GM19397 (cell line): ENCODE measurements at regions not wholly inside any gene's neighbourhood (a gene's known extent, or its start where the extent isn't known, plus 50 kb on each side); places are given as distances from the start of the nearest gene placed in this dataset.
"Not testable (repeated sequence)": the region's sequence is repeated elsewhere in the genome, so short reads cannot be mapped to it uniquely, and the experiment has no call there.

Experiments
- ATAC-seq: cut with Tn5 transposase; IDR thresholded peaks from one replicate; pipeline ENCODE4 v1.9.1; 2021; ENCODE audit warnings: mild to moderate bottlenecking, moderate library complexity; ENCODE audit not compliant: unreplicated experiment

DNA sequence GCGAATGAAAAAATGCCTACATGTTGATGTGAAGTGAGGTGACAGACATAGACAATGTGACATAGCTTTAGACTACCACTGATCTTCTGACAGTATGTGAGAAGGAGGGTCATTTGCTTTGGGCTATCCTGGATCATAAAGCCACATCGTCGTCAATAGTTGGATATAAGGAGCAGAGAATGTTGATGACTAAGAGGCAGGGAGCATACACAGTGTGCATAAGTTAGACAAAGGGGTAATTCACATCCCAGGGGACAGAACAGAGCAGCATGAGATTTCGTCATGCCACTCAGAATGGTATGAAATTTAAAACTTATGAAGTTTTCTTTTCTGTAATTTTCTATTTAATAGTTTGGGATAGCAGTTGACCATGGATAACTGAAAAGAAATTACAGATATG is 403.2 kb downstream of the DSC3 start:
- no peak for ATAC-seq

- ATAC-seq: no peak
Observed at GRCh38 chr18:30634249-30634648, 408.3 kb downstream of the DSC3 start.

DNA sequence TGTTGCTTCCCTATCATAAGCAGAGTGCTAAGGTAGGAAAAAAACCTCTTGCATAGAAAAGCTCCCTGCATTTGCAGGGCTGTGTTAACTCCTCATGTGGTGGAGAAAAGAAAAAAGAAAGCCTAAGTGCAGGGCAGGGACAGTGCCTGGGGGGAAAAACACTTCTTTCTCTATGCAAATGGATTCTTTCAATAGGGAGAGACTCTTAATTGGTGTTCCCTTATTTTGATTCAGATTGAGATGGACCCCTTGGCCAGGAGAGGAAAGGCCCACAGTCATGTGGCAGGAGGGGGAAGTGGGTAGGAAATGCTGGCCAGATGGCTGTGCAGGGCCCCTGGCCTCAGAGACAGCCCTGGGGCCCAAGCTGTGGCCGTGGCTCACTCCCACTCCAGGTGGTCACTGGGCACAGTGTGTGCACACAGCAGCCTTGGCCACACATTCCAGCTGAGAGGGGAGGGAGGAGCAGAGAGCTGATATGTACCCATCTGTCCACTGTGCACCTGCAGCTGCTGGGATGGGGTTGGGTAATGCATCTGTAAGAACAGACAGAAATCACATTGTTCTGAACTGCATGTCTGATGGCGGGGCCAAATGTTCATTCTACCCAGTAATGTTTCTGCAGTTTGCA is 410.4 kb downstream of the DSC3 start:
- no peak for ATAC-seq

DNA sequence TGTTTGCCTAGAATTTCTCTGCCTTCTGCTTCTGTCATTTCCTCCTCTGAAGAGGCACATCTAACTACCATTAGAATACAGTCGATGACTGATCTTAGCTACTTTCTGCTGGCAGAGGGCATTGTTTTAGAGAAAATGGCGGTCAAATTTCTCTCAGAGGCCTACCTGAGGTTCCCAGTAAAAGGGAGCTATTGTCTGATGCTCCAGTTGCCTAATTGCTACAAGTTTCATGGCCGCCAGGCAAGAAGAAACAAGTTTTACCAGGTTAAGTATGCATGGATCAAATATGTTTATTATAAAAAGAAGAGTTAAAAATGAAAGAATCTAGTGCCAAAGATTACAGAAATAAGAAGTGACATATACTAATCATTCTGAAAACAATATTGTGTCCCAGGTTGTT is 416.6 kb downstream of the DSC3 start:
- no peak for ATAC-seq

DNA sequence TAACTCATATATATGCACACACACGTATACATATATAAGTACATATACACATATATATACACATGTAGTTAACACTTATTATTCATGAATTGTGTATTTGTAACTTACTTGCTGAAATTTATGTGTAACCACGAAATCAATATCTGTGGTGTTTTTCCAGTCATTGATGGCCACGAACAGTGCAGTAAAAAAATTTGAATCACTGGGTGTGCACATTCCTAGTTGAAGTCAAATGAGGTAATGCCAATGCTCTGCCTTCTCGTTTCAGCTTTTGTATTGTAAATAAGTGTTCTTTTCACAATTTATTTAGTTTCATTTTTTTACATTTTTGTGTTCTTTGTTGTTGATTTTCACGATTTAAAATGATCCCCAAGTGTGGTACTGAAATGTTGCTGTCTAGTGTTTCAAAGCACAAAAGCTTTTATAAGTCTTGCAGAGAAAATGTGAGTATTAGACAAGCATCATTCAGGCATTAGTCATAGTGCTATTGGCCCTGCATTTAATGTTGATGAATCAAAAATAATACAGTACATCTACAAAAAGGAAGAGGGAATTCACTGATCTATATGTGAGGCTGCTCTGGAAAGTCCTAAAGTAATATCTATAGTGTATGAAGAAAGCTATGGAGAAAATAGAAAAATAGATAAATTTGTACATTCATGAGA is 419.0 kb downstream of the DSC3 start:
- ATAC-seq: no peak

GRCh38 chr18:30622635-30623034 is 419.9 kb downstream of the DSC3 start:
- no peak for ATAC-seq

DNA sequence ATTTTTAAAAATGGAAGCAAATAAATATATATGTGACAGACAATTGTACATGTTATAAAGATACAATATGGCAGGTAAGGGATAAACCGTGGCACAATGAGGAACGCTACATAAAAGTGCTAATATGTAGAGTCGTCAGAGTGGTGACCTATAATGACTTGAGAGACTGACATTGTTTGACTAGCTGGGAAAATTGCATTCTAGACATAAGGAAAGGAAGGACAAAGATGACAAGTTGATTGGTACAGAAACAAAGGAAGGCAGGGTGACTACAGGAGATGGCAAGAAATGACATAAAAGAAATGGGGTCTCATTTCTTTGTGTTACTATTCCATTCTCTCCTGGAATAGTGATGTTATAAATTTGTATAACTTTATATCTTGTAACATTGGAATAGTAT is 420.4 kb downstream of the DSC3 start:
- ATAC-seq: no peak

DNA sequence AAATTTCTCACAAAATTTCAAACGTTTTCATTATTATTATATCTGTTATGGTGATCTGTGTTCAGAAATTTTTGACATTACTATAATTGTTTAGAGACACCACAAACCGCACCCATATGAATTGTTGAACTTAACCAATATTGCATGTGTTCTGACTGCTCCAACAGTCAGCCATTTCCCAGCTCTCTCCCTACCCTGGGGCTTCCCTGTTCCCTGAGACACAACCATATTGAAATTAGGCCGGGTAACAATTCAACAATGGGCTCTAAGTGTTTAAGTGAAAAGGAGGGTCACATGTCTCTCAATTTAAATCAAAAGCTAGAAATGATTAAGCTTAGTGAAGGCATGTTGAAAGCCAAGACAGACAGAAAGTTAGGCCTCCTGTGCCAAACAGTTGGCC is 424.0 kb downstream of the DSC3 start:
- ATAC-seq: no peak

DNA sequence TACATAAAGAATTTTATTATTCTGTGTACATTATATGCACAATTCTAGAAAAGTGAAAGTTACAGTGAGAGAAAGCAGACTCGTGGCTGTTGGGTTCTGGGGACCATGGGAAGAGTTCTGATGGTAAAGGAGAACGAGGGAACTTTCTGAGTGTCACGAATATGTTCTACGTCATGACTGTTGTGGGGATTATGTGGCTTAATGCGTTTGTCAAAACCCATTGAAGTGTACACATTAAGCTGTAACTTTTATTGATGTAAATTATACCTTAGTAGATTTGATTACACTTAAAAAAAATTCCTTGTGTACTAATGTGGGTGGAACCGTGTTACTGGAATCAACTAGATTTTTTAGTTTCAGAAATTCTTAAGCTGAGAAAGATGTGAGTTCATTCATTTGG is 426.1 kb downstream of the DSC3 start:
- ATAC-seq: no peak

DNA sequence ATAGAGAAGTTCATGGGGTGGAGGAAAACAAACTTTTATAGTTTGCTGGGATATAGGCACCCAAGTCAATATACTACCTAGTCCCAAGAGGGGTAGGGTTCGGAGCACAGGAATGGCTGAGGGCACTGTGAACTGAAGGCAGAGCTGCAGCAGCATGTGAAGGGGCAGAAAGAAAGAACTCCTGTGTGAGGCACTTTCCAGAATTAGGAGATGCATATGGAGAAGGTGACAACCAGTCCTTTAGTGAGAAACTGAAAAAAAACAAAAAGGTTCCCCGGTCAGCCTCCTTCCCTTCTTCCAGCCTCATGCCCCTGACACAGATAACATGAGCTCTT is 429.1 kb downstream of the DSC3 start:
- ATAC-seq: no peak

DNA sequence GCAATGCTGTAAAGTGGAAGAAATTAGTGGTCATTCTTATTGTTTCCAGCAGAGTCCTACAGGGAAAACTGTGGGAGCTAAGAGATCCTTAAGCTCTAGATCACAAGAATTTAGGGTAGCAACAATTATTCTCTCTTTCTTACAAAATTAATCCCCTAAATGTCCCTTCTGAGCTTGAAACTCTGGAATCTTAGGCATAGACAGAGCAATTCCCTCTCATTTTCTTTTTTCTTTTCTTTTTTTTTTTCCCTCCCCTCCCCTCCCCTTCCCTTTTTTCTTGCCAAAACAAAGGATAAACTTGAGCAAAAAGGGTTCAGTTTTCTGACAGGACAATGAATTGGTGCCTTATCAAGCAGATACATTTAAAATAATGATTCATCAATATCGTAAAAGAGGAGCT is 441.0 kb downstream of the DSC3 start:
- ATAC-seq: no peak

DNA sequence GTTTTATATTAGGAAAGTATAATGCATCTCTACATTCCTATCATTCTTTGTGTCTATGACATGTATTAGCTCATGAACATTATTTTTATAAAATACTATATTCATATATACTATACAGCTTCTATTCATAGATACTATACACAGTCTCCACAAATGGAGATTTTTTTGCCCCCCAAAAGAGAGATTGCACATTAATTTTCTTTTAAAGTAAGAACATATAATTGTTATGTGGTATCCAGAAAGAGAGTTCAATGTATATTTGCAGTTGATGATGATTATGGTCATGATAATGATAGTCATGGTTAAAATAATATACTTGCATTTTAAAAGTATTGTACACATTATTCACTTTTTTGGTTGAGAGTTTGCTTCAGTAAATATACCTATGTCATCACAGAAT is 445.3 kb downstream of the DSC3 start:
- no peak for ATAC-seq

DNA sequence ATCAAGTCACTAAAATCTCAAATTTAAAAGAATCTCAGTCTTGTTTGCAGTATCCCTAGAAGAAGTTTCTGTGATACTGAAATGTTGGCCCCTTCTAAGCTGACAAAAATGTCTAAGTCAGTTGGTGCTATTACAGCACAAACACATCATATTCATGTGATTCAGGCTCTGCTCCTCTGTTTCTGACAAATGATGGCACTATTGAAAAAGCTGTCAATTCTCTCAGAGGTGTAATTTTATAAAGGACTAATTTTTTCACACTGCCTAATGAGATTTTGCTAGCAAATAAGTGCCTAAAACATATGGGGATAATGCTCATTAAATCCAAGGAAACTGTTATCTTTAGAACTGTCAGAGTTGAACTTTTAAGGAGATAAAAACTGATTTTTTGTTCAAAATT is 445.9 kb downstream of the DSC3 start:
- no peak for ATAC-seq

DNA sequence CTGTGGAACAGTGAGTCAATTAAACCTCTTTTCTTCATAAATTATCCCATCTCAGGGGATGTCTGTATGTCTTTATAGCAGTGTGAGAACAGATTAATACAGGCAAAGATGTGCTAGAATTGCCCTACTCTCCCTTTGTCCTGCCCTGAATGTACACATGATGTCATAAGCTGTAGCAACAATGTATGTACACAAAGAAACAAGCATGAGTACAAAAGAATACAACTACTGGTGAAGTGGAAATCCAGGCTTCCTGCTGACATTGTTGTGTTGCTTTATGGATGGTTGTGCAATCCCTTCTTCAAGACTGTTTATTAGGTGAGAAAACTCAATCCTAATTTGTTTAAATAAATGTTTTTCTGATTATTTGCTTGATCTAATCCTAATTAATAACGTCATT is 446.6 kb downstream of the DSC3 start:
- no peak for ATAC-seq

- ATAC-seq: not testable (repeated sequence)
Observed at GRCh38 chr18:30594911-30595310, 447.6 kb downstream of the DSC3 start.

GRCh38 chr18:30591462-30591861 is 451.1 kb downstream of the DSC3 start:
- no peak for ATAC-seq

DNA sequence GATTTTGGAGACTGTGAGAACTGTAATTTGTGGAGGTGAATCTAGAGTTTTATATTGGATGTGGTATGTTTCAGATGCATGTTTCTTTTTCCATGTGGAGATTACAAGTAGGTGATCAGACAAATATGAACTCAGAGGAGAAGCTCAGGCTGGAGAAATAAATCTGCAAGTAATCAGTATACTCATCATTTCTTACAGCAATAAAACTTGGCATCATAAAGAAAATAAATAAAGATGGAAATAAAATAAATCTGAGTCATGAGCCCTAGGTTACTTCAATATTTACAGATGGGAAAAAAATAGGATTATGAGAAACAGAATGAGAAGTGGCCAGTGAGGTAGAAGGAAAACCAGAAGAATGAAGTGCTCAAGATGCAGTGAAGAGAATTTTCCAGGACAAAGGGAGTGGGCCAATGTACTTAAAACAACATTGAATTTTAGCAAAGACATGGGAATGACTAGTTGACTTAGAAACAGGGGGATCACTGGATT is 453.8 kb downstream of the DSC3 start:
- ATAC-seq: no peak

DNA sequence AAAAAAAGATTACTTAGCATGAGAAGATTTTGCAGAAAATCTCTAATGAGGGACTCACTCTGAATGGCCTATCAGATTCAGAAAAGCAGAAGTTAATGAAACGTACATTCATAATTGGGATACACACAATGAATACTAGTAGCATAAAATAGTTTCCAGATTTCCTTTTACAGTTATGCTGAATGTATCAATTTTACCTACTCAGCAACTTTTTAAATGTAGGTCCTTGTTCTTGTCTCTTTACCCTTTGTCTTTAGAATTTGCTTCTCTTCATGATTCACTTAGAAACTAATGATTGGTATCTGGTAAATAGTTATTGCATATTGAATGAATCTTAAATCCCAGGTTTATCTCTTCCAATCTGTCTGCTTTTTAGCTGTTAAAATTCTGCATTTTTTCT is 458.8 kb downstream of the DSC3 start:
- no peak for ATAC-seq

GRCh38 chr18:30582078-30582477 is 460.5 kb downstream of the DSC3 start:
- ATAC-seq: no peak

GRCh38 chr18:30578707-30579106 is 463.8 kb downstream of the DSC3 start:
- no peak for ATAC-seq

DNA sequence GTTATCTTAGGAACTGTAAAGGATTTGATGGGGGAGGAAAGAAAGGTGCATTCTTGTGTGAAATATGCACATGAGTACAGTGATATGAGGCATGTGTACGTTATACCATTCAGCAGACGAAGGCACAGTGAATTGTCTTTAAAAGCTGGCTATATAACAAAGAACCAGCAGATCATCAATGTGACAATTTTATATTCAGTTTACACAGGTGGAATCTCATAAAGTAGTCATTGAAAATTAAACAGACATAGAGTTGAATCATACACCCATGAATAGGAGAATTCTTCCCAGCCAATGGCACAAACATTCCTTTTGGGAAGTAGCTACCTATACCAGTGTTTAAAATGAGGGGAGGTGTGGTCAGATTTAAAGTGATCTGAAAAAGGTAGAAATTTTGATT is 470.3 kb downstream of the DSC3 start:
- ATAC-seq: no peak

DNA sequence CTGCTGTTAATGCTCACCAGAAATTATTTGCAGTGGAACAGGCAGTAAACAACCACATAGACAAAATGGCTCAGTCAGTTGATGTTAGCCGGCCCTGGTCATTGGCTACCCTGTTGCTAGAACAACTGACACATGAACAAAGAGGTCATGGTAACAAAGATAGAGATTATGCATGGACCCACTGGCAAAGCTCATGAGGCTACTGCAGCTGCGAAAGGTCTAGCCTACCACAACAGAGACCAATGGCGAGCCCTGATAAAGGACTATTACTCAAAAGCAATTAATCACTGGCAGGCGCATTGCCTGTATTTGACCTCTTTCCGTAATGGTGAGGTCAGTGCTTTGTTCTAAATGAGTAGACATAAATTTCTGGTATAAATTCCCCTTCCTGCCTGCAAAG is 474.2 kb downstream of the DSC3 start:
- no peak for ATAC-seq

DNA sequence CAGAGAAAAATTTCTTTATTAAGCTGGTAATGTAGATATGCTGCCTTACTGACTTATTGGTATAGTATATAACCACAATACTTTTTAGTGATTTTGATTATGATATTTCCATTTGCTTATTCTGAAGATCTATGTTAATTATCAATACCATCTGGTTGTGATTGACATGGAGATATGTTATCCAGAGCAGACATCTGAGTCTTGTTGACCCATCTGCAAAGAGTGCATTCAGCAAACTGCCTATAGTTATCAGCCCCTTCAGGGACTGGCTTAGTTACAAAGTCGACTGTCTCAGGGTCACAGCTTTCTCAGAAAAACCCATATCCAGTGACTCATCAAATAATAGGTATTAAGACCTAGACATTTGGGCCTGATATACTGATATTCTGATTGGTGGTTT is 475.7 kb downstream of the DSC3 start:
- no peak for ATAC-seq
